ENCODE measurements at regions not wholly inside any gene's neighbourhood (a gene's known extent, or its start where the extent isn't known, plus 50 kb on each side); places are given as distances from the start of the nearest gene placed in this dataset.

- no peak for TF ChIP-seq CTCF (IDR thresholded peaks at IDR 0.05; ENCODE audit: control extremely low read depth, extremely low read depth, low read depth, missing control alignments)
- ChIA-PET CTCF (no interaction called here), POLR2A (no interaction called here)
- DNase-seq (ENCODE audit: extremely low spot score): no peak
Measured at GRCh38 chr4:111696505-111696904, 448.7 kb upstream of the FAM241A start.

GRCh38 chr4:111697176-111697942 is 447.9 kb upstream of the FAM241A start:
- TF ChIP-seq CTCF (IDR thresholded peaks at IDR 0.05; ENCODE audit: control extremely low read depth, extremely low read depth, low read depth, missing control alignments): no peak
- ChIA-PET POLR2A (no interaction called here), CTCF (no interaction called here)
- no peak for DNase-seq (ENCODE audit: extremely low spot score)

GRCh38 chr4:111698361-111698760 is 446.9 kb upstream of the FAM241A start:
- ChIA-PET POLR2A (no interaction called here), CTCF (no interaction called here)
- TF ChIP-seq CTCF (IDR thresholded peaks at IDR 0.05; ENCODE audit: control extremely low read depth, extremely low read depth, low read depth, missing control alignments): no peak
- DNase-seq (ENCODE audit: extremely low spot score): no peak

GRCh38 chr4:111699165-111699564 is 446.1 kb upstream of the FAM241A start:
- ChIA-PET POLR2A (no interaction called here), CTCF (no interaction called here)
- no peak for DNase-seq (ENCODE audit: extremely low spot score)
- TF ChIP-seq CTCF (IDR thresholded peaks at IDR 0.05; ENCODE audit: control extremely low read depth, extremely low read depth, low read depth, missing control alignments): no peak

GRCh38 chr4:111701102-111701501 is 444.2 kb upstream of the FAM241A start:
- ChIA-PET POLR2A (no interaction called here), CTCF (interaction anchor here (1.6 kb wide), 1 partner anchor 16 kb away, joined by 3 read pairs; no protein-coding TSS in a partner anchor)
- TF ChIP-seq CTCF (IDR thresholded peaks at IDR 0.05; ENCODE audit: control extremely low read depth, extremely low read depth, low read depth, missing control alignments): no peak
- DNase-seq (ENCODE audit: extremely low spot score): no peak

GRCh38 chr4:111707491-111707890 is 437.8 kb upstream of the FAM241A start:
- no peak for DNase-seq (ENCODE audit: extremely low spot score)
- ChIA-PET CTCF (no interaction called here), POLR2A (no interaction called here)
- no peak for TF ChIP-seq CTCF (IDR thresholded peaks at IDR 0.05; ENCODE audit: control extremely low read depth, extremely low read depth, low read depth, missing control alignments)
